ENCODE measurements at regions not wholly inside any gene's neighbourhood (a gene's known extent, or its start where the extent isn't known, plus 50 kb on each side); places are given as distances from the start of the nearest gene placed in this dataset.

DNA sequence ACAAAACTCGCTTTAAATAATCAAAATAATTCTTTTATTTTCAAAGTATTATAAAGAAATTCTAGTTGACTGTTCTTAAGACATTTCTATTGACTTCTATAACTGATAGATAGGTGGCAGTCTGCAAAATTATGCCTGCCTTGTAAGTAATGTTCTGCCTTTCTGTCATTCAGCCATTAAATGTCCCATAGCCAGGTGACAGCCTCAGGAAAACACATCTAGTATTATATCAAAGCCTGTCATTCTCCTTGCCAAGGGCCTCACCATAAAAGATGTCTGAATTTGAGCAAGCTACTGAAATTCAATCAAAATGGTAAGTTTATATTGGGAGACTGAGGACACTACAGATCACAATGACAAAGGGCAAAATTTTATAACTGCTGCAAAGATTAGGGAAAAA is 170.4 kb upstream of the COX7C start:
- H3K27ac ChIP-seq (ENCODE audit: low read length): no peak overlapping the region
- H3K79me2 ChIP-seq (replicated peaks; ENCODE audit: insufficient read depth, low read length): no peaks in the 10 kb centered on the region
- no peak overlapping the region for H3K4me2 ChIP-seq (ENCODE audit: low read length)
- no peak overlapping the region for H3K4me3 ChIP-seq (ENCODE audit: low read length)
- no peaks in the 10 kb centered on the region for H4K20me1 ChIP-seq (ENCODE audit: insufficient read depth)
- peaks cover 4% of the 10 kb centered on the region for H3K27me3 ChIP-seq (ENCODE audit: insufficient read depth, low read depth, low read length)
- H3K9me2 ChIP-seq (ENCODE audit: insufficient read depth, low read length): no peaks in the 10 kb centered on the region
- H3F3A ChIP-seq (ENCODE audit: insufficient read depth, low read length, poor library complexity, severe bottlenecking): no peaks in the 10 kb centered on the region
- H3K9ac ChIP-seq (ENCODE audit: low read length): no peak overlapping the region
- TF ChIP-seq TAF1 (IDR thresholded peaks at IDR 0.05; ENCODE audit: low read depth) (no peak), EP300 (conservative IDR thresholded peaks at IDR 0.05; ENCODE audit: poor library complexity, severe bottlenecking) (peak; percentile 97), SMC3 (conservative IDR thresholded peaks at IDR 0.05; ENCODE audit: poor library complexity) (no peak), POLR2AphosphoS5 (IDR thresholded peaks at IDR 0.05) (peak; percentile 94), RAD21 (conservative IDR thresholded peaks at IDR 0.05) (peak; percentile 23), MXI1 (conservative IDR thresholded peaks at IDR 0.05; ENCODE audit: poor library complexity, severe bottlenecking) (no peak), EZH2 (IDR thresholded peaks at IDR 0.05; ENCODE audit: borderline replicate concordance, insufficient read depth, low read length, poor library complexity, severe bottlenecking) (no peak)
- TF ChIP-seq, protein P1, sequence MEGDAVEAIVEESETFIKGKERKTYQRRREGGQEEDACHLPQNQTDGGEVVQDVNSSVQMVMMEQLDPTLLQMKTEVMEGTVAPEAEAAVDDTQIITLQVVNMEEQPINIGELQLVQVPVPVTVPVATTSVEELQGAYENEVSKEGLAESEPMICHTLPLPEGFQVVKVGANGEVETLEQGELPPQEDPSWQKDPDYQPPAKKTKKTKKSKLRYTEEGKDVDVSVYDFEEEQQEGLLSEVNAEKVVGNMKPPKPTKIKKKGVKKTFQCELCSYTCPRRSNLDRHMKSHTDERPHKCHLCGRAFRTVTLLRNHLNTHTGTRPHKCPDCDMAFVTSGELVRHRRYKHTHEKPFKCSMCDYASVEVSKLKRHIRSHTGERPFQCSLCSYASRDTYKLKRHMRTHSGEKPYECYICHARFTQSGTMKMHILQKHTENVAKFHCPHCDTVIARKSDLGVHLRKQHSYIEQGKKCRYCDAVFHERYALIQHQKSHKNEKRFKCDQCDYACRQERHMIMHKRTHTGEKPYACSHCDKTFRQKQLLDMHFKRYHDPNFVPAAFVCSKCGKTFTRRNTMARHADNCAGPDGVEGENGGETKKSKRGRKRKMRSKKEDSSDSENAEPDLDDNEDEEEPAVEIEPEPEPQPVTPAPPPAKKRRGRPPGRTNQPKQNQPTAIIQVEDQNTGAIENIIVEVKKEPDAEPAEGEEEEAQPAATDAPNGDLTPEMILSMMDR (IDR thresholded peaks at IDR 0.05; ENCODE audit: poor library complexity, severe bottlenecking): peak; percentile 52
- TF ChIP-seq, protein P2, sequence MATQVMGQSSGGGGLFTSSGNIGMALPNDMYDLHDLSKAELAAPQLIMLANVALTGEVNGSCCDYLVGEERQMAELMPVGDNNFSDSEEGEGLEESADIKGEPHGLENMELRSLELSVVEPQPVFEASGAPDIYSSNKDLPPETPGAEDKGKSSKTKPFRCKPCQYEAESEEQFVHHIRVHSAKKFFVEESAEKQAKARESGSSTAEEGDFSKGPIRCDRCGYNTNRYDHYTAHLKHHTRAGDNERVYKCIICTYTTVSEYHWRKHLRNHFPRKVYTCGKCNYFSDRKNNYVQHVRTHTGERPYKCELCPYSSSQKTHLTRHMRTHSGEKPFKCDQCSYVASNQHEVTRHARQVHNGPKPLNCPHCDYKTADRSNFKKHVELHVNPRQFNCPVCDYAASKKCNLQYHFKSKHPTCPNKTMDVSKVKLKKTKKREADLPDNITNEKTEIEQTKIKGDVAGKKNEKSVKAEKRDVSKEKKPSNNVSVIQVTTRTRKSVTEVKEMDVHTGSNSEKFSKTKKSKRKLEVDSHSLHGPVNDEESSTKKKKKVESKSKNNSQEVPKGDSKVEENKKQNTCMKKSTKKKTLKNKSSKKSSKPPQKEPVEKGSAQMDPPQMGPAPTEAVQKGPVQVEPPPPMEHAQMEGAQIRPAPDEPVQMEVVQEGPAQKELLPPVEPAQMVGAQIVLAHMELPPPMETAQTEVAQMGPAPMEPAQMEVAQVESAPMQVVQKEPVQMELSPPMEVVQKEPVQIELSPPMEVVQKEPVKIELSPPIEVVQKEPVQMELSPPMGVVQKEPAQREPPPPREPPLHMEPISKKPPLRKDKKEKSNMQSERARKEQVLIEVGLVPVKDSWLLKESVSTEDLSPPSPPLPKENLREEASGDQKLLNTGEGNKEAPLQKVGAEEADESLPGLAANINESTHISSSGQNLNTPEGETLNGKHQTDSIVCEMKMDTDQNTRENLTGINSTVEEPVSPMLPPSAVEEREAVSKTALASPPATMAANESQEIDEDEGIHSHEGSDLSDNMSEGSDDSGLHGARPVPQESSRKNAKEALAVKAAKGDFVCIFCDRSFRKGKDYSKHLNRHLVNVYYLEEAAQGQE (IDR thresholded peaks at IDR 0.05; ENCODE audit: borderline replicate concordance): peak; percentile 40
- no peaks in the 10 kb centered on the region for H3K9me3 ChIP-seq (ENCODE audit: low read length)
- no peak overlapping the region for H2AFZ ChIP-seq (ENCODE audit: low read depth, low read length)
- no peaks in the 10 kb centered on the region for H3K36me3 ChIP-seq (ENCODE audit: insufficient read depth, low read length)

DNA sequence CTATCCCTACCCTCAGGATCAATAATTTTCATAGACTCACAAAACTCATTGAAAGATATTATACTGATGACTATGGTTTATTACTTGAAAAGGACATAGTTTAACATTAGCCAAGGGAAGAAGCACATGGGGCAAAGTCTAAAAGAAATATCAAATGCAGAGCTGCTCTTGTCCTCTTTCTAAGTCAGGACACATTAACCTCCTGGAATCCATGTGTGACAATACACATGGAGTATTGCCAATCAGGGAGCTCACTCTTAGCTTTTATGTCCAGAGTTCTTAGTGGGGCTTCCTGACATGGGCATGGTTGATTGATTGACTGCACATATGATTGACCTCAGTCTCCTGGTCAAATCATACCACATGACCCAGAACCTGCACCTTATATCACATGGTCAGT is 165.5 kb upstream of the COX7C start:
- Histone ChIP-seq H3K27me3 (ENCODE audit: insufficient read depth, low read depth, low read length) (peaks cover 4% of the 10 kb centered on the region), H3K79me2 (replicated peaks; ENCODE audit: insufficient read depth, low read length) (no peaks in the 10 kb centered on the region), H3K4me2 (ENCODE audit: low read length) (no peak overlapping the region), H2AFZ (ENCODE audit: low read depth, low read length) (no peak overlapping the region), H4K20me1 (ENCODE audit: insufficient read depth) (no peaks in the 10 kb centered on the region), H3K9me2 (ENCODE audit: insufficient read depth, low read length) (no peaks in the 10 kb centered on the region), H3K9ac (ENCODE audit: low read length) (no peak overlapping the region), H3K9me3 (ENCODE audit: low read length) (no peaks in the 10 kb centered on the region), H3K27ac (ENCODE audit: low read length) (no peak overlapping the region), H3K4me3 (ENCODE audit: low read length) (no peak overlapping the region), H3F3A (ENCODE audit: insufficient read depth, low read length, poor library complexity, severe bottlenecking) (no peaks in the 10 kb centered on the region), H3K36me3 (ENCODE audit: insufficient read depth, low read length) (no peaks in the 10 kb centered on the region)
- TF ChIP-seq EZH2 (IDR thresholded peaks at IDR 0.05; ENCODE audit: borderline replicate concordance, insufficient read depth, low read length, poor library complexity, severe bottlenecking): no peak
- TF ChIP-seq EP300 (conservative IDR thresholded peaks at IDR 0.05; ENCODE audit: poor library complexity, severe bottlenecking): no peak
- TF ChIP-seq RAD21 (conservative IDR thresholded peaks at IDR 0.05): no peak
- TF ChIP-seq, protein P2 (IDR thresholded peaks at IDR 0.05; ENCODE audit: borderline replicate concordance): no peak
- TF ChIP-seq POLR2AphosphoS5 (IDR thresholded peaks at IDR 0.05): no peak

Measured in neural cell (in vitro differentiated cells).